K562 (cell line): ENCODE measurements at regions not wholly inside any gene's neighbourhood (a gene's known extent, or its start where the extent isn't known, plus 50 kb on each side); places are given as distances from the start of the nearest gene placed in this dataset.

ENCODE experiments used
- ATAC-seq: fragments of 200-7000 bp; cut with Tn5 transposase; 3 replicates; pipeline ENCODE4 v1.9.1; 2020; ENCODE audit warnings: moderate library complexity
- BruUV-seq: library from RNA; stranded (reverse); fragments of 400-500 nt; replicated peaks from 2 replicates; lab custom pipeline; 2021; lab: Mats Ljungman, UMichigan
- CTCF ChIA-PET: fragments of 300-600 bp; formaldehyde crosslinking; extraction: SDS; loops from one replicate; lab custom pipeline; 2021; ENCODE audit warnings: low intra/inter-chr PET ratio; lab: Yijun Ruan, JAX
- POLR2A ChIA-PET: fragments of 300-600, 350-650 bp; sonication (Branson Sonifier 250); formaldehyde crosslinking; extraction: SDS; loops from one replicate; lab custom pipeline; 2021; ENCODE audit warnings: antibody characterized with exemption, inconsistent platforms; lab: Yijun Ruan, JAX
- DNase-seq, 4 experiments: peaks; one replicate each; pipeline versions ENCODE4 v3.0.0 to v3.0.0-alpha.2; 2011 to 2018; ENCODE audit warnings: low spot score in 3 of 4, mixed read lengths in 3 of 4; ENCODE audit errors: extremely low read depth in 1 of 4
- FAIRE-seq: peaks from 2 replicates; lab custom pipeline; 2011; peaks lifted over from hg19 to GRCh38; lab: Jason Lieb, UNC
- H2AFZ ChIP-seq: 2 replicates; pipeline ENCODE4 v1.6.0; 2011; ENCODE audit warnings: low read depth, low read length, control low read depth, inconsistent platforms
- H3K27ac ChIP-seq: fragments of 200-600 bp; 3 replicates; pipeline ENCODE4 v1.8.0; 2011; ENCODE audit warnings: low read depth, mild to moderate bottlenecking, control low read depth, inconsistent platforms, low read length, moderate library complexity, mixed read lengths; ENCODE audit errors: extremely low read depth
- H3K27me3 ChIP-seq, 2 experiments: fragments of 300-600 bp in 1 of 2; 2 replicates in 1 of 2; 3 replicates in 1 of 2; pipeline versions ENCODE4 v1.6.0 to v1.8.0; 2011; ENCODE audit warnings: inconsistent platforms in 2 of 2, low read length in 2 of 2, mild to moderate bottlenecking in 1 of 2, mixed read lengths in 1 of 2, moderate library complexity in 1 of 2; ENCODE audit not compliant: control insufficient read depth in 2 of 2, insufficient read depth in 2 of 2
- H3K36me3 ChIP-seq: fragments of 300-600 bp; 3 replicates; pipeline ENCODE4 v1.8.0; 2011; ENCODE audit warnings: mild to moderate bottlenecking, low read length, inconsistent platforms; ENCODE audit not compliant: control insufficient read depth, insufficient read depth
- H3K4me1 ChIP-seq, 2 experiments: fragments of 200-600 bp in 1 of 2; replicated peaks in 1 of 2; 2 replicates in 1 of 2; 3 replicates in 1 of 2; pipeline versions ENCODE4 v1.5.1 to v1.8.0; 2011; ENCODE audit warnings: inconsistent platforms in 2 of 2, low read length in 2 of 2, mild to moderate bottlenecking in 1 of 2, mixed read lengths in 1 of 2, moderate library complexity in 1 of 2; ENCODE audit not compliant: control insufficient read depth in 2 of 2, insufficient read depth in 2 of 2
- H3K4me2 ChIP-seq: 2 replicates; pipeline ENCODE4 v1.6.1; 2011; ENCODE audit warnings: low read length, control low read depth, inconsistent platforms, mixed read lengths; ENCODE audit not compliant: insufficient read depth
- H3K4me3 ChIP-seq: fragments of 200-600 bp; sonication (generic), shearing (Covaris generic); 2 replicates; pipeline ENCODE4 v1.5.1; 2016; ENCODE audit warnings: control low read depth, inconsistent platforms
- H3K79me2 ChIP-seq: fragments of 200-600 bp; 3 replicates; pipeline ENCODE4 v1.8.0; 2011; ENCODE audit warnings: low read length, inconsistent platforms; ENCODE audit not compliant: control insufficient read depth, insufficient read depth
- H3K9ac ChIP-seq, 2 experiments: 2 replicates each; pipeline versions ENCODE4 v1.6.0 to v1.6.1; 2011; ENCODE audit warnings: low read depth in 2 of 2, low read length in 2 of 2, control low read depth in 1 of 2, inconsistent platforms in 1 of 2, mild to moderate bottlenecking in 1 of 2, mixed read lengths in 1 of 2; ENCODE audit not compliant: insufficient read depth in 1 of 2
- H3K9me1 ChIP-seq: one replicate; pipeline ENCODE4 v1.6.0; 2011; ENCODE audit warnings: inconsistent platforms, mild to moderate bottlenecking, low read length, moderate library complexity; ENCODE audit not compliant: control insufficient read depth, insufficient read depth
- H3K9me3 ChIP-seq: replicated peaks from 2 replicates; pipeline ENCODE4 v1.5.1; 2011; ENCODE audit warnings: low read depth, low read length, inconsistent platforms; ENCODE audit not compliant: control insufficient read depth, insufficient read depth
- H4K20me1 ChIP-seq: replicated peaks from 2 replicates; pipeline ENCODE4 v1.6.1; 2011; ENCODE audit warnings: low read length, inconsistent platforms, mixed read lengths; ENCODE audit not compliant: control insufficient read depth, insufficient read depth
- MTA3 ChIP-seq: fragments of 450-650 bp; formaldehyde crosslinking; IDR thresholded peaks from 2 replicates; pipeline ENCODE4 v1.6.1; 2017; ENCODE audit warnings: mild to moderate bottlenecking, borderline replicate concordance
- NFATC3 ChIP-seq: fragments of 450-650 bp; IDR thresholded peaks from 2 replicates; pipeline ENCODE4 v1.6.1; 2017; ENCODE audit warnings: mild to moderate bottlenecking
- SNIP1 ChIP-seq: fragments of 450-650 bp; IDR thresholded peaks from 2 replicates; pipeline ENCODE4 v1.7.1; 2017; ENCODE audit warnings: low read depth, mild to moderate bottlenecking
- TOE1 ChIP-seq, 2 experiments: fragments of 450-650 bp in 1 of 2; sonication (generic) in 1 of 2; formaldehyde crosslinking in 1 of 2; IDR thresholded peaks; 2 replicates each; pipeline versions ENCODE4 v1.7.1 to v1.8.0; 2016 to 2022; ENCODE audit warnings: borderline replicate concordance in 2 of 2, mild to moderate bottlenecking in 2 of 2, antibody characterized with exemption in 1 of 2, inconsistent platforms in 1 of 2, low read depth in 1 of 2, missing genetic modification reagents in 1 of 2, moderate library complexity in 1 of 2
- ZBTB26 ChIP-seq: fragments of 450-650 bp; formaldehyde crosslinking; IDR thresholded peaks from 2 replicates; pipeline ENCODE4 v1.4.0; 2022; ENCODE audit warnings: missing genetic modification characterization
- WGBS: fragments of 100-300 bp; shearing (Covaris generic); methylation state at CpG from one replicate; pipeline ENCODE4 v1.1.6; 2016; ENCODE audit warnings: low coverage, mixed read lengths; ENCODE audit not compliant: insufficient coverage; ENCODE audit errors: missing lambda C conversion rate; 5-methylcytosine and 5-hydroxymethylcytosine counted together
- in situ Hi-C: fragments of 300-500 bp; cut with MboI; formaldehyde crosslinking; loops from 4 replicates; pipeline ENCODE4 v1.15.0; 2018; ENCODE audit warnings: inconsistent platforms, mixed read lengths
- intact Hi-C: fragments of 100-400 bp; cut with micrococcal nuclease; formaldehyde crosslinking; loops from 2 replicates; pipeline ENCODE4 v1.14.2; 2022

- no peak overlapping the region for H3K27ac ChIP-seq
- no peaks in the 10 kb centered on the region for H3K9me1 ChIP-seq
- no peaks in the 10 kb centered on the region for H3K27me3 ChIP-seq
- FAIRE-seq (no peak), ATAC-seq (no peak), DNase-seq (no peak)
- 0% methylated on average over 5 of the region's 6 CpGs for WGBS
- POLR2A ChIA-PET, result no interaction called here
- H3K4me2 ChIP-seq, result no peak overlapping the region
- in situ Hi-C loops, result no loop called here
- H3K36me3 ChIP-seq, result no peaks in the 10 kb centered on the region
- H4K20me1 ChIP-seq, result no peaks in the 10 kb centered on the region
- no TSS peak for BruUV-seq
- no peaks in the 10 kb centered on the region for H3K9me3 ChIP-seq
- H3K9ac ChIP-seq, result no peak overlapping the region
- H3K79me2 ChIP-seq, result no peaks in the 10 kb centered on the region
- no peak overlapping the region for H2AFZ ChIP-seq
- H3K4me1 ChIP-seq, result no peaks in the 10 kb centered on the region
- intact Hi-C loops, result no loop called here
- CTCF ChIA-PET, result no interaction called here
- no peak overlapping the region for H3K4me3 ChIP-seq
- TF ChIP-seq TOE1 (IDR thresholded peaks at IDR 0.05; ENCODE audit: borderline replicate concordance) (no peak), TOE1 (CRISPR knock-in tag; IDR thresholded peaks at IDR 0.05; ENCODE audit: borderline replicate concordance, low read depth) (no peak)
Measured at GRCh38 chr14:98612434-98613200, 659.4 kb downstream of the BCL11B start.

- DNase-seq (no peak), ATAC-seq (no peak), FAIRE-seq (no peak)
- no peaks in the 10 kb centered on the region for H3K36me3 ChIP-seq
- H3K9me3 ChIP-seq, result no peaks in the 10 kb centered on the region
- H3K4me3 ChIP-seq, result no peak overlapping the region
- ChIA-PET POLR2A (no interaction called here), CTCF (no interaction called here)
- no peaks in the 10 kb centered on the region for H3K4me1 ChIP-seq
- H3K27me3 ChIP-seq, result no peaks in the 10 kb centered on the region
- no peak overlapping the region for H2AFZ ChIP-seq
- 0% methylated on average over 1 of the region's 3 CpGs for WGBS
- H3K4me2 ChIP-seq, result no peak overlapping the region
- H3K9me1 ChIP-seq, result no peaks in the 10 kb centered on the region
- intact Hi-C loops (no loop called here), in situ Hi-C loops (no loop called here)
- H3K79me2 ChIP-seq, result no peaks in the 10 kb centered on the region
- H3K9ac ChIP-seq, result no peak overlapping the region
- no peaks in the 10 kb centered on the region for H4K20me1 ChIP-seq
- H3K27ac ChIP-seq, result no peak overlapping the region
- no TSS peak for BruUV-seq
- TF ChIP-seq MTA3 (no peak), SNIP1 (no peak), ZBTB26 (CRISPR knock-in tag) (no peak), NFATC3 (no peak)
Measured at GRCh38 chr14:98614741-98615140, 657.3 kb downstream of the BCL11B start.
